Ovary (tissue), 7 donors: ENCODE measurements at regions not wholly inside any gene's neighbourhood (a gene's known extent, or its start where the extent isn't known, plus 50 kb on each side); places are given as distances from the start of the nearest gene placed in this dataset.

ENCODE experiments used
- DNase-seq, 5 donors: peaks; one replicate each; pipeline ENCODE4 v3.0.0-alpha.2; 2019 to 2020
- H3K27ac ChIP-seq, 2 donors: fragments of 200-600 bp; one replicate each; pipeline versions ENCODE4 v1.5.1 to v1.8.0; 2019 to 2022
- H3K27me3 ChIP-seq: fragments of 200-600 bp; one replicate; pipeline ENCODE4 v1.8.0; 2022
- H3K36me3 ChIP-seq: fragments of 200-600 bp; sonication (generic); one replicate; pipeline ENCODE4 v1.5.1; 2019
- H3K4me1 ChIP-seq: one replicate; pipeline ENCODE4 v1.8.1; 2013; ENCODE audit warnings: mild to moderate bottlenecking, moderate library complexity; ENCODE audit not compliant: insufficient read depth
- H3K4me3 ChIP-seq: fragments of 200-600 bp; sonication (generic); one replicate; pipeline ENCODE4 v1.5.1; 2017
- H3K9me3 ChIP-seq, 2 donors: fragments of 200-600 bp in 1 of 2; sonication (generic) in 1 of 2; one replicate each; pipeline versions ENCODE4 v1.5.1 to v1.8.1; 2013 to 2019; ENCODE audit warnings: mild to moderate bottlenecking in 1 of 2, moderate library complexity in 1 of 2
- CTCF ChIP-seq, 3 donors: fragments of 450-650 bp in 2 of 3; fragments of 200-600 bp in 1 of 3; IDR thresholded peaks; one replicate each; pipeline versions ENCODE4 v1.5.1 to v1.8.0; 2016 to 2022; ENCODE audit warnings: antibody characterized with exemption in 3 of 3, mild to moderate bottlenecking in 1 of 3
- EP300 ChIP-seq: sonication (generic); formaldehyde crosslinking; IDR thresholded peaks from one replicate; pipeline ENCODE4 v1.6.1; 2017; ENCODE audit warnings: antibody characterized with exemption
- POLR2A ChIP-seq: fragments of 450-650 bp; IDR thresholded peaks from one replicate; pipeline ENCODE4 v1.6.1; 2017; ENCODE audit warnings: antibody characterized with exemption, mild to moderate bottlenecking, moderate library complexity
- WGBS, 3 donors: extraction: QIAGEN DNeasy Blood & Tissue Kit in 1 of 3; methylation state at CpG; one replicate each; pipeline versions ENCODE4 v1.1.5 to v1.1.7; 2013 to 2017; 5-methylcytosine and 5-hydroxymethylcytosine counted together
- intact Hi-C, 4 donors: fragments of 100-400 bp; cut with DNase I; formaldehyde crosslinking; loops; one replicate each; pipeline versions ENCODE4 v1.11.0 to v1.15.1; 2022 to 2023
- donor health status: DM: no; HTN: no; CAD: no; lungs with moderate emphysema.
- donor health status: DM: no; HTN: no; CAD: no.
- donor health status: Bipolar disorder and iron deficiency.
- donor health status: DM: no; HTN: no; CAD: no.
- donor health status: DM: yes; HTN: yes; CAD: no.

GRCh38 chr10:100655326-100655759 is 90.0 kb upstream of the PAX2 start:
- Histone ChIP-seq H3K4me1 (no peaks in the 10 kb centered on the region), H3K9me3 (no peaks in the 10 kb centered on the region), H3K36me3 (no peaks in the 10 kb centered on the region), H3K27me3 (no peaks in the 10 kb centered on the region), H3K4me3 (no peak overlapping the region), H3K27ac (no peak overlapping the region)
- WGBS, 3 donors: 1 to 2% (median 1%) methylated on average over 20 of the region's 20 CpGs
- intact Hi-C loops: no loop called here
- TF ChIP-seq CTCF (IDR thresholded peaks at IDR 0.05) (no peak), EP300 (no peak)
- no peak for DNase-seq

- no peaks in the 10 kb centered on the region for H3K4me1 ChIP-seq
- no peak overlapping the region for H3K4me3 ChIP-seq
- no peak for DNase-seq
- no peak overlapping the region for H3K27ac ChIP-seq
- no peaks in the 10 kb centered on the region for H3K36me3 ChIP-seq
- WGBS, 3 donors: 1 to 2% (median 1%) methylated on average over 40 to 45 of the region's 45 CpGs
- TF ChIP-seq CTCF (IDR thresholded peaks at IDR 0.05): no peak
- TF ChIP-seq POLR2A: no peak
- no peak for TF ChIP-seq EP300
- intact Hi-C loops: no loop called here
- no peaks in the 10 kb centered on the region for H3K9me3 ChIP-seq
- H3K27me3 ChIP-seq: no peaks in the 10 kb centered on the region
Measured at GRCh38 chr10:100655760-100656421, 89.5 kb upstream of the PAX2 start.

GRCh38 chr10:100656454-100656853 is 88.9 kb upstream of the PAX2 start:
- WGBS, 3 donors: 1 to 2% (median 1%) methylated on average over 29 to 34 of the region's 34 CpGs
- Histone ChIP-seq H3K36me3 (no peaks in the 10 kb centered on the region), H3K9me3 (no peaks in the 10 kb centered on the region), H3K4me3 (no peak overlapping the region), H3K27ac (no peak overlapping the region), H3K27me3 (no peaks in the 10 kb centered on the region), H3K4me1 (no peaks in the 10 kb centered on the region)
- no peak for TF ChIP-seq EP300
- no peak for TF ChIP-seq POLR2A
- no peak for TF ChIP-seq CTCF (IDR thresholded peaks at IDR 0.05)
- intact Hi-C loops: no loop called here
- no peak for DNase-seq

- Histone ChIP-seq H3K9me3 (no peaks in the 10 kb centered on the region), H3K36me3 (no peaks in the 10 kb centered on the region), H3K27ac (no peak overlapping the region), H3K27me3 (no peaks in the 10 kb centered on the region), H3K4me3 (no peak overlapping the region), H3K4me1 (no peaks in the 10 kb centered on the region)
- intact Hi-C loops: no loop called here
- WGBS, 3 donors: 35 to 47% (median 36%) methylated on average over 1 of the region's 1 CpG
- TF ChIP-seq POLR2A: no peak
- TF ChIP-seq EP300: no peak
- TF ChIP-seq CTCF (IDR thresholded peaks at IDR 0.05): no peak
- DNase-seq: no peak
Measured at GRCh38 chr10:100658269-100658668, 87.1 kb upstream of the PAX2 start.
